CD14-positive monocyte (primary cell): ENCODE measurements at regions not wholly inside any gene's neighbourhood (a gene's known extent, or its start where the extent isn't known, plus 50 kb on each side); places are given as distances from the start of the nearest gene placed in this dataset.

Experiments used
- DNase-seq, 3 donors: peaks; one replicate each; pipeline ENCODE4 v3.0.0-alpha.2; 2011 to 2022
- H2AFZ ChIP-seq: 2 replicates; pipeline ENCODE4 v1.6.0; 2012; ENCODE audit warnings: mild to moderate bottlenecking, low read depth, low read length, inconsistent platforms; ENCODE audit not compliant: insufficient read depth, poor library complexity, severe bottlenecking
- H3K27ac ChIP-seq, 2 donors: 1 replicate in 1 of 2; 2 replicates in 1 of 2; pipeline ENCODE4 v1.5.1; 2012 to 2013; ENCODE audit warnings: low read length in 2 of 2, control low read depth in 1 of 2, inconsistent platforms in 1 of 2, low read depth in 1 of 2, mild to moderate bottlenecking in 1 of 2
- H3K27me3 ChIP-seq, 2 donors: one replicate each; pipeline versions ENCODE4 v1.6.0 to v1.6.1; 2011 to 2013; ENCODE audit warnings: low read length in 2 of 2; ENCODE audit not compliant: control insufficient read depth in 2 of 2, insufficient read depth in 2 of 2
- H3K36me3 ChIP-seq, 2 donors: replicated peaks in 1 of 2; 1 replicate in 1 of 2; 2 replicates in 1 of 2; pipeline versions ENCODE4 v1.5.1 to v1.6.1; 2012 to 2013; ENCODE audit warnings: low read length in 2 of 2, control low read depth in 1 of 2, inconsistent platforms in 1 of 2, mild to moderate bottlenecking in 1 of 2; ENCODE audit not compliant: insufficient read depth in 2 of 2, control insufficient read depth in 1 of 2
- H3K4me1 ChIP-seq, 2 donors: 1 replicate in 1 of 2; 2 replicates in 1 of 2; pipeline versions ENCODE4 v1.5.1 to v1.6.1; 2012 to 2013; ENCODE audit warnings: low read length in 2 of 2, control low read depth in 1 of 2, inconsistent platforms in 1 of 2, mild to moderate bottlenecking in 1 of 2, moderate library complexity in 1 of 2; ENCODE audit not compliant: insufficient read depth in 2 of 2, control insufficient read depth in 1 of 2
- H3K4me2 ChIP-seq: replicated peaks from 2 replicates; pipeline ENCODE3; 2012; ENCODE audit warnings: low read length, moderate library complexity, mild to moderate bottlenecking; ENCODE audit not compliant: poor library complexity, severe bottlenecking; ENCODE audit errors: extremely low read depth
- H3K4me3 ChIP-seq, 3 experiments: fragments of 200-600 bp in 1 of 3; sonication (generic) in 1 of 3; replicated peaks in 1 of 3; 1 replicate in 2 of 3; 2 replicates in 1 of 3; pipeline ENCODE4 v1.5.1; 2011 to 2013; ENCODE audit warnings: low read length in 3 of 3, mild to moderate bottlenecking in 3 of 3, control low read depth in 2 of 3, low read depth in 2 of 3, inconsistent platforms in 1 of 3, moderate library complexity in 1 of 3
- H3K79me2 ChIP-seq: 2 replicates; pipeline ENCODE4 v1.6.0; 2012; ENCODE audit warnings: mild to moderate bottlenecking, control low read depth, inconsistent platforms, low read length, moderate library complexity; ENCODE audit not compliant: insufficient read depth
- H3K9ac ChIP-seq: 2 replicates; pipeline ENCODE4 v1.6.0; 2017; ENCODE audit warnings: low read length, mild to moderate bottlenecking; ENCODE audit not compliant: insufficient read depth, poor library complexity, severe bottlenecking
- H3K9me3 ChIP-seq, 2 donors: replicated peaks in 1 of 2; 1 replicate in 1 of 2; 2 replicates in 1 of 2; pipeline versions ENCODE4 v1.5.1 to v1.6.1; 2012 to 2013; ENCODE audit warnings: low read length in 2 of 2, control low read depth in 1 of 2; ENCODE audit not compliant: control insufficient read depth in 1 of 2, insufficient read depth in 1 of 2
- H4K20me1 ChIP-seq: 2 replicates; pipeline ENCODE4 v1.6.0; 2012; ENCODE audit warnings: mild to moderate bottlenecking, low read length, control low read depth, moderate library complexity; ENCODE audit not compliant: insufficient read depth
- H3K27ac Mint-ChIP-seq, 7 donors: one replicate each; pipeline ENCODE4 v1.8.0; 2020; ENCODE audit warnings: mild to moderate bottlenecking in 7 of 7, mixed read lengths in 7 of 7, moderate library complexity in 6 of 7, inconsistent platforms in 2 of 7
- H3K27me3 Mint-ChIP-seq, 3 donors: one replicate each; pipeline ENCODE4 v1.8.0; 2021 to 2022; ENCODE audit warnings: low read depth in 3 of 3, mild to moderate bottlenecking in 3 of 3, mixed read lengths in 3 of 3, moderate library complexity in 3 of 3, inconsistent platforms in 1 of 3
- H3K36me3 Mint-ChIP-seq, 2 donors: one replicate each; pipeline ENCODE4 v1.8.0; 2020; ENCODE audit warnings: mixed read lengths in 2 of 2, inconsistent platforms in 1 of 2, mild to moderate bottlenecking in 1 of 2
- H3K4me1 Mint-ChIP-seq: one replicate; pipeline ENCODE4 v1.8.0; 2020; ENCODE audit warnings: mild to moderate bottlenecking, mixed read lengths
- H3K4me3 Mint-ChIP-seq, 2 donors: one replicate each; pipeline ENCODE4 v1.8.0; 2020; ENCODE audit warnings: mild to moderate bottlenecking in 2 of 2, mixed read lengths in 2 of 2, moderate library complexity in 1 of 2
- H3K9me3 Mint-ChIP-seq, 7 donors: one replicate each; pipeline ENCODE4 v1.8.0; 2020 to 2022; ENCODE audit warnings: mixed read lengths in 7 of 7, mild to moderate bottlenecking in 6 of 7, moderate library complexity in 6 of 7, inconsistent platforms in 2 of 7
- WGBS: methylation state at CpG from one replicate; pipeline ENCODE4 v1.1.5; 2013; ENCODE audit warnings: missing lambda C conversion rate; ENCODE audit not compliant: insufficient coverage; 5-methylcytosine and 5-hydroxymethylcytosine counted together
- intact Hi-C, 2 donors: fragments of 100-400 bp; cut with micrococcal nuclease; formaldehyde crosslinking; loops; one replicate each; pipeline versions ENCODE4 v1.15.0 to v1.15.1; 2023
- TF ChIP-seq, protein P1 (sequence below): fragments of 200-600 bp; IDR thresholded peaks from one replicate; pipeline ENCODE4 v1.8.0; 2022; ENCODE audit warnings: antibody characterized with exemption, mild to moderate bottlenecking

DNA sequence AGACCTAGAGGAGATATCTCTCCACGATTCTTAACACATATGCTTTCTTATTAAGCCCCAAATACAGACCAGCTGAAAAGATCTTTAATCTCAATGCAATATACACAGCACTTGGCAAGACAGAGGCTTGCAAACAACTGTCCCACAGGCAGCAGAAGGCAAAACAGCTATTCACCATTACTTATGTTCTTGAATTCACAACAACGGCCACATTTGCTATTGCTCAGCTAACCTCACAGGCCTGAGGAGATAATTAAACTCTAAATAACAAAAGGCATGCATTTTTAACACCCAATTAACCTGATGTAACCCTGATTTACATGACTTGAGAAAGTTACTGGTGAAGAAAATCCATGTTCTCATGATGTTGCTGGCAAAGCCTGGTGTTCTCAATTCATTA, 216.4 kb downstream of the CRPPA start:
- H3K4me3 Mint-ChIP-seq = no peak overlapping the region
- H3K36me3 Mint-ChIP-seq = no peaks in the 10 kb centered on the region
- no peak for DNase-seq
- intact Hi-C loops = no loop called here
- H4K20me1 ChIP-seq = no peaks in the 10 kb centered on the region
- H3K9me3 Mint-ChIP-seq = peaks cover 0 to 7% (median 3%) of the 10 kb centered on the region in 7 donors
- H3K9ac ChIP-seq = no peak overlapping the region
- H2AFZ ChIP-seq = no peak overlapping the region
- WGBS = 100% methylated on average over 1 of the region's 2 CpGs
- H3K27me3 Mint-ChIP-seq = no peaks in the 10 kb centered on the region
- no peaks in the 10 kb centered on the region for H3K4me1 Mint-ChIP-seq
- TF ChIP-seq, protein P1, sequence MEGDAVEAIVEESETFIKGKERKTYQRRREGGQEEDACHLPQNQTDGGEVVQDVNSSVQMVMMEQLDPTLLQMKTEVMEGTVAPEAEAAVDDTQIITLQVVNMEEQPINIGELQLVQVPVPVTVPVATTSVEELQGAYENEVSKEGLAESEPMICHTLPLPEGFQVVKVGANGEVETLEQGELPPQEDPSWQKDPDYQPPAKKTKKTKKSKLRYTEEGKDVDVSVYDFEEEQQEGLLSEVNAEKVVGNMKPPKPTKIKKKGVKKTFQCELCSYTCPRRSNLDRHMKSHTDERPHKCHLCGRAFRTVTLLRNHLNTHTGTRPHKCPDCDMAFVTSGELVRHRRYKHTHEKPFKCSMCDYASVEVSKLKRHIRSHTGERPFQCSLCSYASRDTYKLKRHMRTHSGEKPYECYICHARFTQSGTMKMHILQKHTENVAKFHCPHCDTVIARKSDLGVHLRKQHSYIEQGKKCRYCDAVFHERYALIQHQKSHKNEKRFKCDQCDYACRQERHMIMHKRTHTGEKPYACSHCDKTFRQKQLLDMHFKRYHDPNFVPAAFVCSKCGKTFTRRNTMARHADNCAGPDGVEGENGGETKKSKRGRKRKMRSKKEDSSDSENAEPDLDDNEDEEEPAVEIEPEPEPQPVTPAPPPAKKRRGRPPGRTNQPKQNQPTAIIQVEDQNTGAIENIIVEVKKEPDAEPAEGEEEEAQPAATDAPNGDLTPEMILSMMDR = no peak
- H3K27ac ChIP-seq = no peak overlapping the region
- no peak overlapping the region for H3K4me3 ChIP-seq
- peaks cover 0 to 6% of the 10 kb centered on the region in 2 donors for H3K9me3 ChIP-seq
- H3K4me1 ChIP-seq = no peaks in the 10 kb centered on the region
- no peak overlapping the region for H3K4me2 ChIP-seq
- no peak overlapping the region for H3K27ac Mint-ChIP-seq
- no peaks in the 10 kb centered on the region for H3K79me2 ChIP-seq
- no peaks in the 10 kb centered on the region for H3K36me3 ChIP-seq
- H3K27me3 ChIP-seq = no peaks in the 10 kb centered on the region

DNA sequence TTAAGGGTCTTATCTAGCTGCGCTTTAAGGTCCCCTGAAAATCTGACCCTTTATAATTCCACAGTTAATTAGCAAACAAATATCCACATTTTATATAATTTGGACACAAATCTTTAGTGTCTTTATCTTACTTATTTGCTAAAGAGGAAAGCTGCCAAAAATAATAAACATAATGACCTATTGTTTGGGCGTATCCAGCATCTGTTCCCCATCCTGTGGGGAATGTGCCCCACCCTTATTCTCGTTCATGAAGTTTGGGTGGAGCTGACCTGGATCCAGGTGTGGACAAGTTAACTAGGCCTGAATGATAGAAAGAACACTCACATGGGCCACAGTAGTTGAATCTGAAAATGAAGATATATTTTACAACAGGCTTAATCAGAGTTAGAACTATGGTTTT, 218.3 kb downstream of the CRPPA start:
- H3K36me3 ChIP-seq = no peaks in the 10 kb centered on the region
- no peak overlapping the region for H3K4me3 ChIP-seq
- H3K79me2 ChIP-seq = no peaks in the 10 kb centered on the region
- TF ChIP-seq, protein P1 = no peak
- H3K4me1 ChIP-seq = no peaks in the 10 kb centered on the region
- no peak overlapping the region for H3K27ac Mint-ChIP-seq
- no peak for DNase-seq
- no peak overlapping the region for H2AFZ ChIP-seq
- H4K20me1 ChIP-seq = no peaks in the 10 kb centered on the region
- intact Hi-C loops = no loop called here
- H3K27me3 ChIP-seq = no peaks in the 10 kb centered on the region
- no peak overlapping the region for H3K27ac ChIP-seq
- no peak overlapping the region for H3K4me3 Mint-ChIP-seq
- peaks cover 0 to 8% of the 10 kb centered on the region in 2 donors for H3K9me3 ChIP-seq
- peaks cover 0 to 14% (median 7%) of the 10 kb centered on the region in 7 donors for H3K9me3 Mint-ChIP-seq
- H3K4me2 ChIP-seq = no peak overlapping the region
- no peaks in the 10 kb centered on the region for H3K36me3 Mint-ChIP-seq
- H3K4me1 Mint-ChIP-seq = no peaks in the 10 kb centered on the region
- no peaks in the 10 kb centered on the region for H3K27me3 Mint-ChIP-seq
- WGBS = no CpG with 5 or more reads among the region's 3 CpGs
- no peak overlapping the region for H3K9ac ChIP-seq
